ENCODE measurements at regions not wholly inside any gene's neighbourhood (a gene's known extent, or its start where the extent isn't known, plus 50 kb on each side); places are given as distances from the start of the nearest gene placed in this dataset.

- TF ChIP-seq CTCF (IDR thresholded peaks at IDR 0.05) (no peak), REST (IDR thresholded peaks at IDR 0.05) (no peak), BHLHE40 (IDR thresholded peaks at IDR 0.05; ENCODE audit: low read depth, low read length) (no peak), ZSCAN20 (CRISPR knock-in tag; IDR thresholded peaks at IDR 0.05) (no peak), NR3C1 (IDR thresholded peaks at IDR 0.05) (no peak), RAD21 (conservative IDR thresholded peaks at IDR 0.05 in 1 of 2, IDR thresholded peaks at IDR 0.05 in 1 of 2) (no peak), EHMT2 (IDR thresholded peaks at IDR 0.05; ENCODE audit: low read depth) (no peak)
These were observed 162.9 kb upstream of the FTMT start for GRCh38 chr5:121688781-121689180.
